NCI-H526 (cell line): ENCODE measurements at regions not wholly inside any gene's neighbourhood (a gene's known extent, or its start where the extent isn't known, plus 50 kb on each side); places are given as distances from the start of the nearest gene placed in this dataset.

Experiments
- DNase-seq, 2 experiments: peaks; one replicate each; lab custom pipeline; 2025; lab: John Stamatoyannopoulos, UW

- no peak for DNase-seq
Measured at GRCh38 chr2:111695441-111696007, 188.5 kb downstream of the ANAPC1 start.

- no peak for DNase-seq
Measured at GRCh38 chr2:111696226-111696625, 187.8 kb downstream of the ANAPC1 start.

- DNase-seq = no peak
Measured at GRCh38 chr2:111697560-111697959, 186.4 kb downstream of the ANAPC1 start.

- DNase-seq = no peak
Measured at GRCh38 chr2:111698089-111698488, 185.9 kb downstream of the ANAPC1 start.

- DNase-seq = peak; percentile 68 to 86
Measured at GRCh38 chr2:111698743-111699554, 185.0 kb downstream of the ANAPC1 start.

GRCh38 chr2:111701266-111701665, 182.7 kb downstream of the ANAPC1 start:
- peak in 1 of 2 experiments; percentile 14 for DNase-seq

- DNase-seq = no peak
Measured at GRCh38 chr2:111701798-111702118, 182.2 kb downstream of the ANAPC1 start.

- peak; percentile 44 to 74 for DNase-seq
Measured at GRCh38 chr2:111702119-111702803, 181.7 kb downstream of the ANAPC1 start.

- DNase-seq = no peak
Measured at GRCh38 chr2:111702804-111703196, 181.2 kb downstream of the ANAPC1 start.

- no peak for DNase-seq
Measured at GRCh38 chr2:111703759-111704158, 180.2 kb downstream of the ANAPC1 start.

GRCh38 chr2:111704246-111704645, 179.7 kb downstream of the ANAPC1 start:
- DNase-seq = no peak

- DNase-seq = no peak
Measured at GRCh38 chr2:111705239-111705638, 178.8 kb downstream of the ANAPC1 start.

- peak in 1 of 2 experiments; percentile 21 for DNase-seq
Measured at GRCh38 chr2:111705711-111706336, 178.2 kb downstream of the ANAPC1 start.

GRCh38 chr2:111706481-111707001, 177.5 kb downstream of the ANAPC1 start:
- no peak for DNase-seq

GRCh38 chr2:111707700-111708099, 176.3 kb downstream of the ANAPC1 start:
- no peak for DNase-seq

GRCh38 chr2:111708476-111709180, 175.4 kb downstream of the ANAPC1 start:
- no peak for DNase-seq

GRCh38 chr2:111709321-111709720, 174.7 kb downstream of the ANAPC1 start:
- DNase-seq = no peak

GRCh38 chr2:111710085-111710484, 173.9 kb downstream of the ANAPC1 start:
- no peak for DNase-seq

- no peak for DNase-seq
Measured at GRCh38 chr2:111710613-111711012, 173.4 kb downstream of the ANAPC1 start.

- peak in 1 of 2 experiments; percentile 10 for DNase-seq
Measured at GRCh38 chr2:111711270-111711669, 172.7 kb downstream of the ANAPC1 start.

GRCh38 chr2:111712361-111712760, 171.6 kb downstream of the ANAPC1 start:
- DNase-seq = no peak
